HEK293 (cell line): ENCODE measurements at regions not wholly inside any gene's neighbourhood (a gene's known extent, or its start where the extent isn't known, plus 50 kb on each side); places are given as distances from the start of the nearest gene placed in this dataset.

Experiments
- CTCF ChIA-PET: fragments of 350-600 bp; formaldehyde crosslinking; extraction: SDS; loops from one replicate; lab custom pipeline; 2021; ENCODE audit warnings: antibody characterized with exemption; lab: Yijun Ruan, JAX
- POLR2A ChIA-PET: fragments of 300-600 bp; formaldehyde crosslinking; extraction: SDS; loops from one replicate; lab custom pipeline; 2020; ENCODE audit warnings: antibody characterized with exemption, inconsistent platforms; lab: Yijun Ruan, JAX
- H3K27ac ChIP-seq: fragments of 200-500 bp; sonication (Bioruptor generic); 2 replicates; pipeline ENCODE4 v1.5.1; 2014; ENCODE audit warnings: low read depth, low read length, control low read depth, inconsistent platforms; ENCODE audit errors: extremely low read depth
- H3K36me3 ChIP-seq, 2 experiments: fragments of 200-500 bp in 1 of 2; sonication (Bioruptor generic) in 1 of 2; 1 replicate in 1 of 2; 2 replicates in 1 of 2; pipeline ENCODE4 v1.5.1; 2014 to 2017; ENCODE audit warnings: inconsistent platforms in 2 of 2, low read length in 2 of 2; ENCODE audit not compliant: control insufficient read depth in 2 of 2, insufficient read depth in 1 of 2
- H3K4me1 ChIP-seq: fragments of 200-500 bp; sonication (Bioruptor generic); 2 replicates; pipeline ENCODE4 v1.5.1; 2014; ENCODE audit warnings: mild to moderate bottlenecking, low read length, inconsistent platforms; ENCODE audit not compliant: control insufficient read depth, insufficient read depth
- H3K4me3 ChIP-seq: 2 replicates; pipeline ENCODE4 v1.5.1; 2011; ENCODE audit warnings: low read depth, mild to moderate bottlenecking, control low read depth, low read length, moderate library complexity
- H3K9me3 ChIP-seq: fragments of 200-500 bp; sonication (Bioruptor generic); 2 replicates; pipeline ENCODE4 v1.5.1; 2014; ENCODE audit warnings: low read depth, low read length, inconsistent platforms; ENCODE audit not compliant: control insufficient read depth, insufficient read depth
- KLF10 ChIP-seq: fragments of 450-650 bp; IDR thresholded peaks from 2 replicates; pipeline ENCODE4 v1.5.1; 2018; ENCODE audit warnings: missing biosample characterization, mild to moderate bottlenecking, missing genetic modification characterization
- WT1 ChIP-seq: fragments of 450-650 bp; formaldehyde crosslinking; IDR thresholded peaks from 2 replicates; pipeline ENCODE4 v1.5.1; 2016; ENCODE audit warnings: missing biosample characterization, missing genetic modification characterization
- ZBTB48 ChIP-seq: fragments of 450-650 bp; formaldehyde crosslinking; IDR thresholded peaks from 2 replicates; pipeline ENCODE4 v1.5.1; 2016; ENCODE audit warnings: missing biosample characterization, missing genetic modification characterization
- ZNF121 ChIP-seq: fragments of 450-650 bp; formaldehyde crosslinking; IDR thresholded peaks from 2 replicates; pipeline ENCODE4 v1.5.1; 2016; ENCODE audit warnings: missing biosample characterization, missing genetic modification characterization
- ZNF16 ChIP-seq: fragments of 450-650 bp; formaldehyde crosslinking; IDR thresholded peaks from 2 replicates; pipeline ENCODE4 v1.5.1; 2016; ENCODE audit warnings: low read depth, missing biosample characterization, missing genetic modification characterization
- ZNF341 ChIP-seq: fragments of 450-650 bp; formaldehyde crosslinking; IDR thresholded peaks from 2 replicates; pipeline ENCODE4; 2016; ENCODE audit warnings: low read depth, missing biosample characterization, missing genetic modification characterization
- ZNF350 ChIP-seq: fragments of 450-650 bp; formaldehyde crosslinking; IDR thresholded peaks from 2 replicates; pipeline ENCODE4 v1.5.0; 2017; ENCODE audit warnings: missing biosample characterization, mild to moderate bottlenecking, missing genetic modification characterization
- ZNF473 ChIP-seq: fragments of 450-650 bp; formaldehyde crosslinking; IDR thresholded peaks from 2 replicates; pipeline ENCODE4 v1.5.1; 2017; ENCODE audit warnings: missing biosample characterization, missing genetic modification characterization
- ZNF548 ChIP-seq: fragments of 450-650 bp; formaldehyde crosslinking; IDR thresholded peaks from 2 replicates; pipeline ENCODE4 v1.5.1; 2016; ENCODE audit warnings: missing biosample characterization, missing genetic modification characterization
- ZNF571 ChIP-seq: fragments of 450-650 bp; formaldehyde crosslinking; IDR thresholded peaks from 2 replicates; pipeline ENCODE4 v1.5.0; 2017; ENCODE audit warnings: missing biosample characterization, missing genetic modification characterization
- ZNF623 ChIP-seq: fragments of 450-650 bp; formaldehyde crosslinking; IDR thresholded peaks from 2 replicates; pipeline ENCODE4 v1.5.1; 2016; ENCODE audit warnings: missing biosample characterization, missing genetic modification characterization
- ZNF629 ChIP-seq: fragments of 450-650 bp; formaldehyde crosslinking; IDR thresholded peaks from 2 replicates; pipeline ENCODE4 v1.5.1; 2017; ENCODE audit warnings: missing biosample characterization, missing genetic modification characterization
- TF ChIP-seq, protein P1 (sequence below): fragments of 450-650 bp; formaldehyde crosslinking; IDR thresholded peaks from 2 replicates; pipeline ENCODE4 v1.5.1; 2017; ENCODE audit warnings: missing biosample characterization, missing genetic modification characterization
- TF ChIP-seq, protein P2 (sequence below): fragments of 450-650 bp; formaldehyde crosslinking; IDR thresholded peaks from 2 replicates; pipeline ENCODE4 v1.5.0; 2017; ENCODE audit warnings: missing biosample characterization, missing genetic modification characterization, borderline replicate concordance
- TF ChIP-seq, protein P3 (sequence below): fragments of 450-650 bp; formaldehyde crosslinking; IDR thresholded peaks from 2 replicates; pipeline ENCODE4 v1.5.1; 2017; ENCODE audit warnings: missing biosample characterization, missing genetic modification characterization
- TF ChIP-seq, protein P4 (sequence below): fragments of 450-650 bp; IDR thresholded peaks from 2 replicates; pipeline ENCODE4 v1.5.1; 2018; ENCODE audit warnings: missing biosample characterization, mild to moderate bottlenecking, missing genetic modification characterization
- TF ChIP-seq, protein P5 (sequence below): fragments of 450-650 bp; formaldehyde crosslinking; IDR thresholded peaks from 2 replicates; pipeline ENCODE4 v1.5.1; 2016; ENCODE audit warnings: missing biosample characterization, missing genetic modification characterization
- TF ChIP-seq, protein P6 (sequence below): fragments of 450-650 bp; formaldehyde crosslinking; IDR thresholded peaks from 2 replicates; pipeline ENCODE4 v1.5.1; 2016; ENCODE audit warnings: missing biosample characterization, missing genetic modification characterization
- TF ChIP-seq, protein P7 (sequence below): fragments of 450-650 bp; formaldehyde crosslinking; IDR thresholded peaks from 2 replicates; pipeline ENCODE4 v1.5.1; 2016; ENCODE audit warnings: missing biosample characterization, missing genetic modification characterization

DNA sequence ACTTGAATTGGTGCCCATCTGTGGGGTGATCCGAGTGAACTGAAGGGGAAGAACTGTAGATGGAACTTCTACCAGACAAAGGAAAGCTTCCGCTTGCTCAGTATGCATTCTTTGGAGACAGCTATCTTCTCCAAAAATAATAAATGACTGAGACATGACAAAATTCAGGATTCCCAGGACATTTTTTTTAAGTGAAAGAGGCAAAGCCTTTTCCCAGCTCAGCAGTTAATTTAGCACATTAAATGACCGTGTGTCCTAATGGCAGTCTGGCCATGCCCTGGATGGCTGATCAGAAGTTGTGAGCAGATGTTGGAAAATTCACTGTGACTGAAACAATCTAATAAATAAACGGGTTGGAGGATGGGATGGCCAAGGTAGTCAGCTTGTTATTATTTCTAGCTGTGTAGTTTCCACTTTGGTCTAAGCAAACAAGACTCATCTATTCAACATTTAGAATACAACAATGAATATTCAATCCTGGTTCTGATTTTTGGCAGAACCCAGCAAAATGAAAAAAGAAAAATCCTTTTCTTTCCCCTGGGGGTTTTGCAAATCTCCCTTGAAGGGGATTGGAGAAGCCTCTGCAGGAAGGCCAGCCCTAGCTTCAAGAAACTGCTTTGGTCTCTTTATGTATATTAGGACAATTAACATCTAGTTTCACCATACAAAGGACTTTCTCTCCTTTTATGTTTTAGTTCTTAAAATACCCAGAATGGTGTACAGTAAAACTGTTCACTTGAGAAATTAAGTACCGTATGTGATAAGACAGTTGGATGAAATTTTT lies 540.9 kb upstream of the MDFIC2 start:
- H3K4me3 ChIP-seq: no peak overlapping the region
- CTCF ChIA-PET: interaction anchor here (0.7 kb wide), 1 partner anchor 300 kb away, joined by 3 read pairs; no protein-coding TSS in a partner anchor
- POLR2A ChIA-PET: no interaction called here

DNA sequence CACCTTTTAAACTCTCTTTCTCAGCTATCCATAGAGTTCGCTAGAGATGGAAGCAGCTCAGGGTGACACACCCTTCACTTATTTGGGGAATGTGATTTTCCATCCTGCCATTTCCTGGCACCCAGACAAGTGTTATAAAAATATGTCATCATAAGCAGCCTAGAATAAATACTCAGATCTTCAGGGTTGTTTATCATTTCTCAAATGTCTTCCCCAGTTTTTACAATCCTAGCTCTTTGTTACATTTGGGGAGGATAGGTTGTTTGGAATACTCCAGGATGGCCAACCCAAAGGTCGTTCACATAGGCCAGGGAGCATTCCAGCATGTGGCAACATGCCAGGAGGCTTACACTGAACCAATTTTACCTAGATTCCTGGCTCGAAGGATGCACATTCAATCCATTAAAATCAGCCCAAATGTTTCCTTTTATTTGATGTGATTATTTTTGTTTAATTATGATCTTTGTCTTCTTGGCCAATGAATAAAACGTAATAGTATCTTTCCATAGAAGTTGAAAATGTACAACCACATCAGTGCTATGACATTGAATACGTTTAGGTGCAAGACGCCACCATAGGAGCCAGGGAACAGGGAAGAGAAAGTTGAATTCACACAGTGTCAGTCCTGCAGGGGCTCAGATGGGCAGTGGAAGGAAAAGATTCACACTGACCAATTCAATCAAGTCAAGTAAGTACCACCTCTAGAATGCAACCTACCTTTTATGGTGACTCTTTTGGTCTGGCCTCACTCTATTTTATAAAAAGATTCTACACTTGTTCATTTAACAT lies 537.7 kb upstream of the MDFIC2 start:
- POLR2A ChIA-PET: no interaction called here
- H3K27ac ChIP-seq: no peak overlapping the region

More for the DNA sequence above, 540.9 kb upstream of the MDFIC2 start:
- no peaks in the 10 kb centered on the region for H3K4me1 ChIP-seq
- no peak overlapping the region for H3K27ac ChIP-seq
- no peak for TF ChIP-seq ZNF473
- no peak for TF ChIP-seq ZNF548 (tag by site-specific recombination)
- TF ChIP-seq ZNF350 (tag by site-specific recombination): no peak
- TF ChIP-seq KLF10 (tag by site-specific recombination): no peak
- TF ChIP-seq ZNF121: no peak
- TF ChIP-seq, protein P1, sequence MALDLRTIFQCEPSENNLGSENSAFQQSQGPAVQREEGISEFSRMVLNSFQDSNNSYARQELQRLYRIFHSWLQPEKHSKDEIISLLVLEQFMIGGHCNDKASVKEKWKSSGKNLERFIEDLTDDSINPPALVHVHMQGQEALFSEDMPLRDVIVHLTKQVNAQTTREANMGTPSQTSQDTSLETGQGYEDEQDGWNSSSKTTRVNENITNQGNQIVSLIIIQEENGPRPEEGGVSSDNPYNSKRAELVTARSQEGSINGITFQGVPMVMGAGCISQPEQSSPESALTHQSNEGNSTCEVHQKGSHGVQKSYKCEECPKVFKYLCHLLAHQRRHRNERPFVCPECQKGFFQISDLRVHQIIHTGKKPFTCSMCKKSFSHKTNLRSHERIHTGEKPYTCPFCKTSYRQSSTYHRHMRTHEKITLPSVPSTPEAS: no peak
- TF ChIP-seq, protein P2, sequence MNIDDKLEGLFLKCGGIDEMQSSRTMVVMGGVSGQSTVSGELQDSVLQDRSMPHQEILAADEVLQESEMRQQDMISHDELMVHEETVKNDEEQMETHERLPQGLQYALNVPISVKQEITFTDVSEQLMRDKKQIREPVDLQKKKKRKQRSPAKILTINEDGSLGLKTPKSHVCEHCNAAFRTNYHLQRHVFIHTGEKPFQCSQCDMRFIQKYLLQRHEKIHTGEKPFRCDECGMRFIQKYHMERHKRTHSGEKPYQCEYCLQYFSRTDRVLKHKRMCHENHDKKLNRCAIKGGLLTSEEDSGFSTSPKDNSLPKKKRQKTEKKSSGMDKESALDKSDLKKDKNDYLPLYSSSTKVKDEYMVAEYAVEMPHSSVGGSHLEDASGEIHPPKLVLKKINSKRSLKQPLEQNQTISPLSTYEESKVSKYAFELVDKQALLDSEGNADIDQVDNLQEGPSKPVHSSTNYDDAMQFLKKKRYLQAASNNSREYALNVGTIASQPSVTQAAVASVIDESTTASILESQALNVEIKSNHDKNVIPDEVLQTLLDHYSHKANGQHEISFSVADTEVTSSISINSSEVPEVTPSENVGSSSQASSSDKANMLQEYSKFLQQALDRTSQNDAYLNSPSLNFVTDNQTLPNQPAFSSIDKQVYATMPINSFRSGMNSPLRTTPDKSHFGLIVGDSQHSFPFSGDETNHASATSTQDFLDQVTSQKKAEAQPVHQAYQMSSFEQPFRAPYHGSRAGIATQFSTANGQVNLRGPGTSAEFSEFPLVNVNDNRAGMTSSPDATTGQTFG: no peak
- no peak for TF ChIP-seq ZNF16 (tag by site-specific recombination)
- TF ChIP-seq, protein P3, sequence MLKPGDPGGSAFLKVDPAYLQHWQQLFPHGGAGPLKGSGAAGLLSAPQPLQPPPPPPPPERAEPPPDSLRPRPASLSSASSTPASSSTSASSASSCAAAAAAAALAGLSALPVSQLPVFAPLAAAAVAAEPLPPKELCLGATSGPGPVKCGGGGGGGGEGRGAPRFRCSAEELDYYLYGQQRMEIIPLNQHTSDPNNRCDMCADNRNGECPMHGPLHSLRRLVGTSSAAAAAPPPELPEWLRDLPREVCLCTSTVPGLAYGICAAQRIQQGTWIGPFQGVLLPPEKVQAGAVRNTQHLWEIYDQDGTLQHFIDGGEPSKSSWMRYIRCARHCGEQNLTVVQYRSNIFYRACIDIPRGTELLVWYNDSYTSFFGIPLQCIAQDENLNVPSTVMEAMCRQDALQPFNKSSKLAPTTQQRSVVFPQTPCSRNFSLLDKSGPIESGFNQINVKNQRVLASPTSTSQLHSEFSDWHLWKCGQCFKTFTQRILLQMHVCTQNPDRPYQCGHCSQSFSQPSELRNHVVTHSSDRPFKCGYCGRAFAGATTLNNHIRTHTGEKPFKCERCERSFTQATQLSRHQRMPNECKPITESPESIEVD (tag by site-specific recombination): no peak
- TF ChIP-seq, protein P4, sequence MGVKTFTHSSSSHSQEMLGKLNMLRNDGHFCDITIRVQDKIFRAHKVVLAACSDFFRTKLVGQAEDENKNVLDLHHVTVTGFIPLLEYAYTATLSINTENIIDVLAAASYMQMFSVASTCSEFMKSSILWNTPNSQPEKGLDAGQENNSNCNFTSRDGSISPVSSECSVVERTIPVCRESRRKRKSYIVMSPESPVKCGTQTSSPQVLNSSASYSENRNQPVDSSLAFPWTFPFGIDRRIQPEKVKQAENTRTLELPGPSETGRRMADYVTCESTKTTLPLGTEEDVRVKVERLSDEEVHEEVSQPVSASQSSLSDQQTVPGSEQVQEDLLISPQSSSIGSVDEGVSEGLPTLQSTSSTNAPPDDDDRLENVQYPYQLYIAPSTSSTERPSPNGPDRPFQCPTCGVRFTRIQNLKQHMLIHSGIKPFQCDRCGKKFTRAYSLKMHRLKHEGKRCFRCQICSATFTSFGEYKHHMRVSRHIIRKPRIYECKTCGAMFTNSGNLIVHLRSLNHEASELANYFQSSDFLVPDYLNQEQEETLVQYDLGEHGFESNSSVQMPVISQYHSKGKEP (tag by site-specific recombination): no peak
- no peak for TF ChIP-seq ZNF623 (tag by site-specific recombination)
- TF ChIP-seq, protein P5, sequence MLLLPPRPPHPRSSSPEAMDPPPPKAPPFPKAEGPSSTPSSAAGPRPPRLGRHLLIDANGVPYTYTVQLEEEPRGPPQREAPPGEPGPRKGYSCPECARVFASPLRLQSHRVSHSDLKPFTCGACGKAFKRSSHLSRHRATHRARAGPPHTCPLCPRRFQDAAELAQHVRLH (tag by site-specific recombination): no peak
- no peak for TF ChIP-seq ZBTB48
- H3K9me3 ChIP-seq: no peaks in the 10 kb centered on the region
- no peaks in the 10 kb centered on the region for H3K36me3 ChIP-seq

More for the DNA sequence above, 537.7 kb upstream of the MDFIC2 start:
- H3K36me3 ChIP-seq: no peaks in the 10 kb centered on the region
- H3K4me3 ChIP-seq: no peak overlapping the region
- CTCF ChIA-PET: interaction anchor here (0.6 kb wide), 1 partner anchor 175 kb away, joined by 3 read pairs; no protein-coding TSS in a partner anchor
- H3K9me3 ChIP-seq: no peaks in the 10 kb centered on the region
- TF ChIP-seq ZNF629 (tag by site-specific recombination) (0 out of 2 replicates have a peak, but pooled peaks have one; percentile 37), ZNF341 (tag by site-specific recombination) (no peak), WT1 (tag by site-specific recombination) (peak; percentile 72), KLF10 (tag by site-specific recombination) (0 out of 2 replicates have a peak, but pooled peaks have one; percentile 32), ZNF571 (tag by site-specific recombination) (no peak)
- TF ChIP-seq, protein P6, sequence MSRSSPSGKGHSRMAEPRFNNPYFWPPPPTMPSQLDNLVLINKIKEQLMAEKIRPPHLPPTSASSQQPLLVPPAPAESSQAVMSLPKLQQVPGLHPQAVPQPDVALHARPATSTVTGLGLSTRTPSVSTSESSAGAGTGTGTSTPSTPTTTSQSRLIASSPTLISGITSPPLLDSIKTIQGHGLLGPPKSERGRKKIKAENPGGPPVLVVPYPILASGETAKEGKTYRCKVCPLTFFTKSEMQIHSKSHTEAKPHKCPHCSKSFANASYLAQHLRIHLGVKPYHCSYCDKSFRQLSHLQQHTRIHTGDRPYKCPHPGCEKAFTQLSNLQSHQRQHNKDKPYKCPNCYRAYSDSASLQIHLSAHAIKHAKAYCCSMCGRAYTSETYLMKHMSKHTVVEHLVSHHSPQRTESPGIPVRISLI (tag by site-specific recombination): no peak
- TF ChIP-seq, protein P7, sequence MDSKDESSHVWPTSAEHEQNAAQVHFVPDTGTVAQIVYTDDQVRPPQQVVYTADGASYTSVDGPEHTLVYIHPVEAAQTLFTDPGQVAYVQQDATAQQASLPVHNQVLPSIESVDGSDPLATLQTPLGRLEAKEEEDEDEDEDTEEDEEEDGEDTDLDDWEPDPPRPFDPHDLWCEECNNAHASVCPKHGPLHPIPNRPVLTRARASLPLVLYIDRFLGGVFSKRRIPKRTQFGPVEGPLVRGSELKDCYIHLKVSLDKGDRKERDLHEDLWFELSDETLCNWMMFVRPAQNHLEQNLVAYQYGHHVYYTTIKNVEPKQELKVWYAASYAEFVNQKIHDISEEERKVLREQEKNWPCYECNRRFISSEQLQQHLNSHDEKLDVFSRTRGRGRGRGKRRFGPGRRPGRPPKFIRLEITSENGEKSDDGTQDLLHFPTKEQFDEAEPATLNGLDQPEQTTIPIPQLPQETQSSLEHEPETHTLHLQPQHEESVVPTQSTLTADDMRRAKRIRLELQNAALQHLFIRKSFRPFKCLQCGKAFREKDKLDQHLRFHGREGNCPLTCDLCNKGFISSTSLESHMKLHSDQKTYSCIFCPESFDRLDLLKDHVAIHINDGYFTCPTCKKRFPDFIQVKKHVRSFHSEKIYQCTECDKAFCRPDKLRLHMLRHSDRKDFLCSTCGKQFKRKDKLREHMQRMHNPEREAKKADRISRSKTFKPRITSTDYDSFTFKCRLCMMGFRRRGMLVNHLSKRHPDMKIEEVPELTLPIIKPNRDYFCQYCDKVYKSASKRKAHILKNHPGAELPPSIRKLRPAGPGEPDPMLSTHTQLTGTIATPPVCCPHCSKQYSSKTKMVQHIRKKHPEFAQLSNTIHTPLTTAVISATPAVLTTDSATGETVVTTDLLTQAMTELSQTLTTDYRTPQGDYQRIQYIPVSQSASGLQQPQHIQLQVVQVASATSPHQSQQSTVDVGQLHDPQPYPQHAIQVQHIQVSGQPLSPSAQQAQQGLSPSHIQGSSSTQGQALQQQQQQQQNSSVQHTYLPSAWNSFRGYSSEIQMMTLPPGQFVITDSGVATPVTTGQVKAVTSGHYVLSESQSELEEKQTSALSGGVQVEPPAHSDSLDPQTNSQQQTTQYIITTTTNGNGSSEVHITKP (tag by site-specific recombination): peak; percentile 43
- no peaks in the 10 kb centered on the region for H3K4me1 ChIP-seq
